ENCODE measurements at regions not wholly inside any gene's neighbourhood (a gene's known extent, or its start where the extent isn't known, plus 50 kb on each side); places are given as distances from the start of the nearest gene placed in this dataset.

DNA sequence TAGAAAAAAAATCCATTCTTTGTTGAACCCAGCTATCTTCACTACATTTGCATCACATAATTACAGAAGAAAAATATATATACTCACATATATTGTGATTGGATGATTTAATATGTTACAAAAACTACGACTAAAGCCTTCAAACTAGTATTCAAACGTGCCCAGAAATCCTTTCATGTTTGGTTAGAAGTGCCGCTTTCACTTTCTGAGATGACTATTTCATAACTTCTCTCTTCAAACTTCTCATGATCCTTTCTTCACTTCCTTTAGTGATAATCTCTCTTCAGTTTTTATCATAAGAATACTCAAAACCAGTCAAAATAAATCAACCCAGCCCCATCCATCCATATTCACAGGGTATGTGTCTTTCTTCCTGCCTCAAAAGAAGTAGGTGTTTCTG, 50.8 kb upstream of the NAF1 start:
- DNase-seq: no peak
- no peak overlapping the region for H3K4me3 ChIP-seq
- intact Hi-C loops (cut with DNase I): no loop called here
- TF ChIP-seq CTCF (IDR thresholded peaks at IDR 0.05): no peak
- H3K27me3 ChIP-seq (ENCODE audit: low read depth): no peaks in the 10 kb centered on the region
- no peaks in the 10 kb centered on the region for H3K4me1 ChIP-seq
- H3K9me3 ChIP-seq: no peaks in the 10 kb centered on the region
- ATAC-seq: no peak
- H3K27ac ChIP-seq: no peak overlapping the region
- H3K36me3 ChIP-seq: no peaks in the 10 kb centered on the region

Measured in lower lobe of right lung (tissue), 2 donors.